Activated CD8-positive, alpha-beta T cell treated with anti-CD3 and anti-CD28 coated beads, Interleukin-2, amount 10 ng/mL, durations not matched to agents 7 days and 5 days (primary cell): ENCODE measurements at regions not wholly inside any gene's neighbourhood (a gene's known extent, or its start where the extent isn't known, plus 50 kb on each side); places are given as distances from the start of the nearest gene placed in this dataset.
A peak's percentile ranks its signal among the peaks of the same experiment; 100 is the strongest.

Experiments used
- ATAC-seq: fragments of 150-1000 bp; cut with Tn5 transposase; one replicate; pipeline ENCODE4 v1.10.0; 2021; ENCODE audit warnings: moderate library complexity
- CTCF ChIA-PET: fragments of 350-600 bp; sonication (Branson Sonifier 250); formaldehyde crosslinking; loops from one replicate; lab custom pipeline; 2021; ENCODE audit warnings: antibody characterized with exemption; lab: Charles Lee
- POLR2A ChIA-PET: fragments of 350-600 bp; sonication (Branson Sonifier 250); formaldehyde crosslinking; loops from one replicate; lab custom pipeline; 2021; ENCODE audit warnings: antibody characterized with exemption; lab: Charles Lee
- DNase-seq: peaks from one replicate; pipeline ENCODE4 v3.0.0-alpha.2; 2020
- H3K27ac Mint-ChIP-seq: one replicate; pipeline ENCODE4 v1.8.0; 2021; ENCODE audit warnings: mild to moderate bottlenecking, mixed read lengths
- H3K27me3 Mint-ChIP-seq: one replicate; pipeline ENCODE4 v1.8.0; 2021; ENCODE audit warnings: low read depth, mixed read lengths
- H3K36me3 Mint-ChIP-seq: one replicate; pipeline ENCODE4 v1.8.0; 2021; ENCODE audit warnings: low read depth, mixed read lengths
- H3K4me1 Mint-ChIP-seq: one replicate; pipeline ENCODE4 v1.8.0; 2021; ENCODE audit warnings: low read depth, mixed read lengths
- H3K4me3 Mint-ChIP-seq: one replicate; pipeline ENCODE4 v1.8.0; 2021; ENCODE audit warnings: mild to moderate bottlenecking, mixed read lengths
- H3K9me3 Mint-ChIP-seq: one replicate; pipeline ENCODE4 v1.8.0; 2022; ENCODE audit warnings: mixed read lengths; ENCODE audit not compliant: insufficient read depth

- Mint-ChIP-seq H3K27me3 (no peaks in the 10 kb centered on the region), H3K36me3 (no peaks in the 10 kb centered on the region), H3K9me3 (no peaks in the 10 kb centered on the region), H3K4me3 (no peak overlapping the region), H3K27ac (no peak overlapping the region), H3K4me1 (no peaks in the 10 kb centered on the region)
- ATAC-seq (no peak), DNase-seq (no peak)
- ChIA-PET POLR2A (interaction anchor here (0.6 kb wide), 1 partner anchor 18 kb away, joined by 4 read pairs; no protein-coding TSS in a partner anchor), CTCF (interaction anchor here (0.7 kb wide), 1 partner anchor 173 kb away, joined by 3 read pairs; no protein-coding TSS in a partner anchor)
Measured at GRCh38 chr16:27689711-27690110, 139.8 kb downstream of the KATNIP start.

GRCh38 chr16:27690608-27691007, 140.7 kb downstream of the KATNIP start:
- ChIA-PET CTCF (interaction anchor here (1.1 to 1.4 kb wide), 4 partner anchors 13 to 380 kb away, joined by 3 to 6 read pairs (median 4); no protein-coding TSS in a partner anchor), POLR2A (no interaction called here)
- Mint-ChIP-seq H3K27me3 (no peaks in the 10 kb centered on the region), H3K4me1 (no peaks in the 10 kb centered on the region), H3K9me3 (no peaks in the 10 kb centered on the region), H3K27ac (no peak overlapping the region), H3K4me3 (no peak overlapping the region), H3K36me3 (no peaks in the 10 kb centered on the region)
- no peak for ATAC-seq
- DNase-seq = peak; percentile 27

GRCh38 chr16:27691721-27692120, 141.8 kb downstream of the KATNIP start:
- ChIA-PET POLR2A (no interaction called here), CTCF (interaction anchor here (1.3 to 1.4 kb wide), 2 partner anchors 12 to 379 kb away, joined by 4 to 6 read pairs; no protein-coding TSS in a partner anchor)
- Mint-ChIP-seq H3K9me3 (no peaks in the 10 kb centered on the region), H3K4me3 (no peak overlapping the region), H3K27me3 (no peaks in the 10 kb centered on the region), H3K4me1 (no peaks in the 10 kb centered on the region), H3K27ac (no peak overlapping the region), H3K36me3 (no peaks in the 10 kb centered on the region)
- ATAC-seq (no peak), DNase-seq (no peak)

GRCh38 chr16:27692576-27692975, 142.6 kb downstream of the KATNIP start:
- Mint-ChIP-seq H3K36me3 (no peaks in the 10 kb centered on the region), H3K4me1 (no peaks in the 10 kb centered on the region), H3K4me3 (no peak overlapping the region), H3K27me3 (no peaks in the 10 kb centered on the region), H3K9me3 (no peaks in the 10 kb centered on the region), H3K27ac (no peak overlapping the region)
- ChIA-PET POLR2A (no interaction called here), CTCF (interaction anchor here (1.3 kb wide), 1 partner anchor 378 kb away, joined by 4 read pairs; no protein-coding TSS in a partner anchor)
- DNase-seq (no peak), ATAC-seq (no peak)

GRCh38 chr16:27695161-27695560, 145.2 kb downstream of the KATNIP start:
- no peak for DNase-seq
- Mint-ChIP-seq H3K36me3 (no peaks in the 10 kb centered on the region), H3K4me1 (no peaks in the 10 kb centered on the region), H3K4me3 (no peak overlapping the region), H3K27ac (no peak overlapping the region), H3K9me3 (no peaks in the 10 kb centered on the region), H3K27me3 (no peaks in the 10 kb centered on the region)
- CTCF ChIA-PET = no interaction called here
- ATAC-seq = no peak
- POLR2A ChIA-PET = no interaction called here

DNA sequence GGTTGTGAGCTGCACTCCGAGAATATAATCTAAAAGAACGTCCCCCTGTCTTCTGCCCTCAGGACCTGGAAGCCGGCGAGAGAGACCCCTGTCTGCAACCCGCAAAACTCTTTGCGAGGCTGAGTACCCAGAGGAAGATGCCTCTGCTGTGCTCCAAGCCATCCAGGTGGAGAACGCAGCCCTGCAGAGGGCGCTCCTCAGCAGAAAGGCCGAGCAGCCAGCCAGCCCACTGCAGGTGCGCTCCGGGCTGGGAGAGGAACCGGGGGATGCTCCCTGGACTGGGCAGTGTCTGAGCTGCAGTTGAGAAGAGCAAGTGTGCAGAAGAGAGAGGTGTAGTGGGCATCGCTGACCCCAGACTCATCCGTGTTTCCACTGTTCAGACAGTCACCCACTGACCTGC, 148.3 kb downstream of the KATNIP start:
- H3K27me3 Mint-ChIP-seq = no peaks in the 10 kb centered on the region
- ATAC-seq (no peak), DNase-seq (no peak)
- no peaks in the 10 kb centered on the region for H3K36me3 Mint-ChIP-seq
- no peaks in the 10 kb centered on the region for H3K4me1 Mint-ChIP-seq
- H3K27ac Mint-ChIP-seq = no peak overlapping the region
- ChIA-PET POLR2A (no interaction called here), CTCF (no interaction called here)
- H3K4me3 Mint-ChIP-seq = no peak overlapping the region
- H3K9me3 Mint-ChIP-seq = no peaks in the 10 kb centered on the region

GRCh38 chr16:27698746-27699145, 148.8 kb downstream of the KATNIP start:
- ChIA-PET CTCF (no interaction called here), POLR2A (no interaction called here)
- H3K36me3 Mint-ChIP-seq = no peaks in the 10 kb centered on the region
- no peaks in the 10 kb centered on the region for H3K4me1 Mint-ChIP-seq
- no peak for DNase-seq
- no peak overlapping the region for H3K27ac Mint-ChIP-seq
- no peaks in the 10 kb centered on the region for H3K27me3 Mint-ChIP-seq
- H3K4me3 Mint-ChIP-seq = no peak overlapping the region
- no peaks in the 10 kb centered on the region for H3K9me3 Mint-ChIP-seq
- ATAC-seq = no peak

DNA sequence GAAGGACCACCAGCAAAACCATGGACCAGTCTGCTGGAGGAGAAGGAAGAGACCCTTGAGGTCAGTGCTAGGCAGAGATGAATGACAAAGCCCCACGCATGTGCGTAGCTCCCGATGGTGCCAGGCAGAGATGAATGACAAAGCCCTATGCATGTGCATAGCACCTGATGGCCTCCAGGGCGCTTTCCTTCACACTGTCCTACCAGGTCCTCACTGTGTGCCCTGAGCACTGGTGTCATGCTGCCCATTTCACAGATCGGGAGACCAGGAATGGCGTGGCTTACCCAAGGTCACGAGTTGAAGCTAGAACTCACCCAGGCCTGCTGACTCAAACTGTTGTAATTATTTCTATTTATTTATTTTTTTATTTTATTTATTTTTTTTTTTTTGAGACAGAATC, 149.6 kb downstream of the KATNIP start:
- H3K27me3 Mint-ChIP-seq = no peaks in the 10 kb centered on the region
- H3K4me1 Mint-ChIP-seq = no peaks in the 10 kb centered on the region
- H3K27ac Mint-ChIP-seq = no peak overlapping the region
- no peaks in the 10 kb centered on the region for H3K9me3 Mint-ChIP-seq
- ATAC-seq (no peak), DNase-seq (no peak)
- no peaks in the 10 kb centered on the region for H3K36me3 Mint-ChIP-seq
- POLR2A ChIA-PET = no interaction called here
- H3K4me3 Mint-ChIP-seq = no peak overlapping the region
- CTCF ChIA-PET = interaction anchor here (0.7 kb wide), 1 partner anchor 16 kb away, joined by 3 read pairs; no protein-coding TSS in a partner anchor

GRCh38 chr16:27700304-27700995, 150.5 kb downstream of the KATNIP start:
- POLR2A ChIA-PET = no interaction called here

GRCh38 chr16:27701381-27701780, 151.4 kb downstream of the KATNIP start:
- ChIA-PET POLR2A (no interaction called here), CTCF (no interaction called here)
- DNase-seq = no peak
- Mint-ChIP-seq H3K27me3 (no peaks in the 10 kb centered on the region), H3K36me3 (no peaks in the 10 kb centered on the region), H3K4me1 (no peaks in the 10 kb centered on the region), H3K27ac (no peak overlapping the region), H3K4me3 (no peak overlapping the region), H3K9me3 (no peaks in the 10 kb centered on the region)
- no peak for ATAC-seq

More at GRCh38 chr16:27700304-27700995, 150.5 kb downstream of the KATNIP start:
- ATAC-seq (no peak), DNase-seq (no peak)
- no peak overlapping the region for H3K27ac Mint-ChIP-seq
- no peaks in the 10 kb centered on the region for H3K27me3 Mint-ChIP-seq
- CTCF ChIA-PET = interaction anchor here (0.7 kb wide), 1 partner anchor 15 kb away, joined by 3 read pairs; no protein-coding TSS in a partner anchor
- H3K4me3 Mint-ChIP-seq = no peak overlapping the region
- H3K9me3 Mint-ChIP-seq = no peaks in the 10 kb centered on the region
- H3K4me1 Mint-ChIP-seq = no peaks in the 10 kb centered on the region
- H3K36me3 Mint-ChIP-seq = no peaks in the 10 kb centered on the region

GRCh38 chr16:27703121-27703520, 153.2 kb downstream of the KATNIP start:
- ChIA-PET CTCF (interaction anchor here (1.7 kb wide), 1 partner anchor 12 kb away, joined by 6 read pairs; no protein-coding TSS in a partner anchor), POLR2A (no interaction called here)
- Mint-ChIP-seq H3K27ac (no peak overlapping the region), H3K27me3 (no peaks in the 10 kb centered on the region), H3K4me1 (no peaks in the 10 kb centered on the region), H3K36me3 (no peaks in the 10 kb centered on the region), H3K4me3 (no peak overlapping the region), H3K9me3 (no peaks in the 10 kb centered on the region)
- DNase-seq (no peak), ATAC-seq (no peak)

- Mint-ChIP-seq H3K4me3 (no peak overlapping the region), H3K36me3 (no peaks in the 10 kb centered on the region), H3K27me3 (no peaks in the 10 kb centered on the region), H3K9me3 (no peaks in the 10 kb centered on the region), H3K4me1 (no peaks in the 10 kb centered on the region), H3K27ac (no peak overlapping the region)
- ATAC-seq (no peak), DNase-seq (no peak)
- POLR2A ChIA-PET = no interaction called here
- CTCF ChIA-PET = interaction anchor here (1.7 kb wide), 1 partner anchor 12 kb away, joined by 6 read pairs; no protein-coding TSS in a partner anchor
Measured at GRCh38 chr16:27703545-27703944, 153.6 kb downstream of the KATNIP start.
